Ovary (tissue), 7 donors: ENCODE measurements at regions not wholly inside any gene's neighbourhood (a gene's known extent, or its start where the extent isn't known, plus 50 kb on each side); places are given as distances from the start of the nearest gene placed in this dataset.

Experiments
- DNase-seq, 5 donors: peaks; one replicate each; pipeline ENCODE4 v3.0.0-alpha.2; 2019 to 2020
- H3K27ac ChIP-seq, 2 donors: fragments of 200-600 bp; one replicate each; pipeline versions ENCODE4 v1.5.1 to v1.8.0; 2019 to 2022
- H3K27me3 ChIP-seq: fragments of 200-600 bp; one replicate; pipeline ENCODE4 v1.8.0; 2022
- H3K36me3 ChIP-seq: fragments of 200-600 bp; sonication (generic); one replicate; pipeline ENCODE4 v1.5.1; 2019
- H3K4me1 ChIP-seq: one replicate; pipeline ENCODE4 v1.8.1; 2013; ENCODE audit warnings: mild to moderate bottlenecking, moderate library complexity; ENCODE audit not compliant: insufficient read depth
- H3K4me3 ChIP-seq: fragments of 200-600 bp; sonication (generic); one replicate; pipeline ENCODE4 v1.5.1; 2017
- H3K9me3 ChIP-seq, 2 donors: fragments of 200-600 bp in 1 of 2; sonication (generic) in 1 of 2; one replicate each; pipeline versions ENCODE4 v1.5.1 to v1.8.1; 2013 to 2019; ENCODE audit warnings: mild to moderate bottlenecking in 1 of 2, moderate library complexity in 1 of 2
- EP300 ChIP-seq: sonication (generic); formaldehyde crosslinking; IDR thresholded peaks from one replicate; pipeline ENCODE4 v1.6.1; 2017; ENCODE audit warnings: antibody characterized with exemption
- POLR2A ChIP-seq: fragments of 450-650 bp; IDR thresholded peaks from one replicate; pipeline ENCODE4 v1.6.1; 2017; ENCODE audit warnings: antibody characterized with exemption, mild to moderate bottlenecking, moderate library complexity
- WGBS, 3 donors: extraction: QIAGEN DNeasy Blood & Tissue Kit in 1 of 3; methylation state at CpG; one replicate each; pipeline versions ENCODE4 v1.1.5 to v1.1.7; 2013 to 2017; 5-methylcytosine and 5-hydroxymethylcytosine counted together
- intact Hi-C, 4 donors: fragments of 100-400 bp; cut with DNase I; formaldehyde crosslinking; loops; one replicate each; pipeline versions ENCODE4 v1.11.0 to v1.15.1; 2022 to 2023
- TF ChIP-seq, protein P1 (sequence below), 3 donors: fragments of 450-650 bp in 2 of 3; fragments of 200-600 bp in 1 of 3; IDR thresholded peaks; one replicate each; pipeline versions ENCODE4 v1.5.1 to v1.8.0; 2016 to 2022; ENCODE audit warnings: antibody characterized with exemption in 3 of 3, mild to moderate bottlenecking in 1 of 3
- donor health status: DM: no; HTN: no; CAD: no; lungs with moderate emphysema.
- donor health status: DM: no; HTN: no; CAD: no.
- donor health status: Bipolar disorder and iron deficiency.
- donor health status: DM: no; HTN: no; CAD: no.
- donor health status: DM: yes; HTN: yes; CAD: no.

DNA sequence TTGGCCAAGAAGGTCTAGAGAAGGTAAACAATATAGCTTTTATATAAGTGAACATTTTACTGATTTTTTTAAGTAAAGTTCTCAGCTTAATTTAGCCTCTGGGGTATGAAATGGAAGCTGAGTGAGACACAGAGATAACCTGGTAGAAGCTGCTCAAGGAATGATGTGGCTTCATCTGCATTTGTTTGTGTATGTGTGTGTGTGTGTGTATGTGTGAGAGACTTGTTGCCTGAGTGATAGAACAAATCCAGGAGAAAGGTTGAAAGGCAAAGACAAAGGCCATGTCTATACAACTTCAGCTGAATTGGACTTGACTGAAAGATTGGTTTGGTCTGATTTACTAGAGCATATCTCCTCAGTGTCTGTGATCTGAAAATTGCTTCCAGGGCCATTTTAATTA, 63.6 kb downstream of the PCDH7 start:
- no peaks in the 10 kb centered on the region for H3K36me3 ChIP-seq
- no peaks in the 10 kb centered on the region for H3K27me3 ChIP-seq
- no peaks in the 10 kb centered on the region for H3K9me3 ChIP-seq
- no peak for DNase-seq
- TF ChIP-seq EP300 (no peak), POLR2A (no peak)
- TF ChIP-seq, protein P1, sequence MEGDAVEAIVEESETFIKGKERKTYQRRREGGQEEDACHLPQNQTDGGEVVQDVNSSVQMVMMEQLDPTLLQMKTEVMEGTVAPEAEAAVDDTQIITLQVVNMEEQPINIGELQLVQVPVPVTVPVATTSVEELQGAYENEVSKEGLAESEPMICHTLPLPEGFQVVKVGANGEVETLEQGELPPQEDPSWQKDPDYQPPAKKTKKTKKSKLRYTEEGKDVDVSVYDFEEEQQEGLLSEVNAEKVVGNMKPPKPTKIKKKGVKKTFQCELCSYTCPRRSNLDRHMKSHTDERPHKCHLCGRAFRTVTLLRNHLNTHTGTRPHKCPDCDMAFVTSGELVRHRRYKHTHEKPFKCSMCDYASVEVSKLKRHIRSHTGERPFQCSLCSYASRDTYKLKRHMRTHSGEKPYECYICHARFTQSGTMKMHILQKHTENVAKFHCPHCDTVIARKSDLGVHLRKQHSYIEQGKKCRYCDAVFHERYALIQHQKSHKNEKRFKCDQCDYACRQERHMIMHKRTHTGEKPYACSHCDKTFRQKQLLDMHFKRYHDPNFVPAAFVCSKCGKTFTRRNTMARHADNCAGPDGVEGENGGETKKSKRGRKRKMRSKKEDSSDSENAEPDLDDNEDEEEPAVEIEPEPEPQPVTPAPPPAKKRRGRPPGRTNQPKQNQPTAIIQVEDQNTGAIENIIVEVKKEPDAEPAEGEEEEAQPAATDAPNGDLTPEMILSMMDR (IDR thresholded peaks at IDR 0.05), result no peak
- no peak overlapping the region for H3K4me3 ChIP-seq
- intact Hi-C loops, result no loop called here
- no peak overlapping the region for H3K27ac ChIP-seq
- peaks cover 4% of the 10 kb centered on the region for H3K4me1 ChIP-seq

DNA sequence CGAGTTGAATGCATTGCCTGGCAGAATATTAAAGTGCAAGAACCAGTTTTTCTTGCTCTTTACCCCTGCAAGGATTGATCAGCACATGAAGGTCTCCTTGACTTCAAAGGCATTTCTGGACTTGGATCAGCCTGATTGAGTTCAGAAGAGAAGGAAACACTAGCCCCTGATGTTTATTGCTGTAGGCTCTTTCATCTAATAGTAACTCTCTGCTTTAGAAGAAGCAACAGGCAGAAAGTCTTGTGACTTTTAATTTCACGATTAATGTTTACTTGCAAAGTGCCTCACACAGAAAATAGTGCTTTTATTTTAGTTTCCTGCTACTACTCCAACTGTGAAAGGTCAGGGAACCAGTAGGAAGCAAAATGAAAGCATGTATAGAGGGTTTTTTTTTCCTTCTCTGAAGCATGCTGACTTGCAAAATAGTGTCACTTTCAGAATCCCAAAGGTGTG, 69.1 kb downstream of the PCDH7 start:
- peaks cover 4% of the 10 kb centered on the region for H3K4me1 ChIP-seq
- intact Hi-C loops, result no loop called here
- no peak for DNase-seq
- H3K4me3 ChIP-seq, result no peak overlapping the region
- H3K27ac ChIP-seq, result no peak overlapping the region
- H3K27me3 ChIP-seq, result no peaks in the 10 kb centered on the region
- TF ChIP-seq EP300 (no peak), POLR2A (no peak)
- TF ChIP-seq, protein P1 (IDR thresholded peaks at IDR 0.05), result no peak
- H3K9me3 ChIP-seq, result no peaks in the 10 kb centered on the region
- WGBS, 3 donors, result 1 to 17% (median 3%) methylated on average over 2 of the region's 2 CpGs
- H3K36me3 ChIP-seq, result no peaks in the 10 kb centered on the region

DNA sequence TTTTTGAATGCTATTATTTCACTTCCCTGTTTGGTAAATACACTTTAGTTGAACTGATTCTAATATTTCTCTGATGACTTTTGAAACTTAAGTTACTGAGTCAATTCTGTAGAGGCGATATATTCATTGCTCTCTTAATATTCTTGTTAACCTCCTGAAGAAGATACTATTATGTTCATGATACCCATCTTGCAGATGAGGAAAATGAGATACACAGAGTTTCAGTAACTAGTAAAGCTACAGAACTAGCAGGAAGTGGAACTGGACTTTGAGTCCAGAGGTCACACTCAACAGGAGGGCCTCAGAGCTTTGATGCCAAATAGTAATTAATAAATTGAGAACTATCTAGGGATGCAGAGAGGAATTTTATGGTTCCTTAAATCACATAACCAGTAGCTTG, 70.0 kb downstream of the PCDH7 start:
- no peak for DNase-seq
- TF ChIP-seq POLR2A (no peak), EP300 (no peak)
- TF ChIP-seq, protein P1 (IDR thresholded peaks at IDR 0.05), result no peak
- Histone ChIP-seq H3K4me3 (no peak overlapping the region), H3K4me1 (peaks cover 4% of the 10 kb centered on the region), H3K27me3 (no peaks in the 10 kb centered on the region), H3K27ac (no peak overlapping the region), H3K9me3 (no peaks in the 10 kb centered on the region), H3K36me3 (no peaks in the 10 kb centered on the region)
- WGBS, 3 donors, result 79 to 98% (median 85%) methylated on average over 1 of the region's 1 CpG
- intact Hi-C loops, result no loop called here

DNA sequence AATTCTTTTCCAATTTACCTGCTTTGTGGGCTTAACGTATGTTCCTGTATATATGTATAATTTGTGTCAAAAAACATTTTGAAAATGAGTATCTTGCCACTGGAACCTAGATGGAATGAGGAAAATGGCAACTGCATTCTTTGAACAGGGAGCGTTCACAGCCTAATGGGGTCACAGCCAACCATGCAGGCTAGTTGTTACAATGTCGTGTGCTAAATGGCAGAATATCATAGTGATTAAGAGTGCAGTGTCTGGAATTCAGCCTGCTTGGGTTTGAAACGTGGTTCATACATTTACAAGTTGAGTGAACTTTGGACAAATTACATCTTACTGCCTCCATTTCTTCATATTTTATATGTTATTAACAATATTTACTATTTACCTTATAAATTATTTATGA, 70.8 kb downstream of the PCDH7 start:
- Histone ChIP-seq H3K9me3 (no peaks in the 10 kb centered on the region), H3K4me3 (no peak overlapping the region), H3K4me1 (peaks cover 4% of the 10 kb centered on the region), H3K27me3 (no peaks in the 10 kb centered on the region), H3K27ac (no peak overlapping the region), H3K36me3 (no peaks in the 10 kb centered on the region)
- 86 to 93% (median 90%) methylated on average over 4 of the region's 4 CpGs for WGBS, 3 donors
- intact Hi-C loops, result no loop called here
- TF ChIP-seq EP300 (no peak), POLR2A (no peak)
- TF ChIP-seq, protein P1 (IDR thresholded peaks at IDR 0.05), result no peak
- DNase-seq, result no peak

DNA sequence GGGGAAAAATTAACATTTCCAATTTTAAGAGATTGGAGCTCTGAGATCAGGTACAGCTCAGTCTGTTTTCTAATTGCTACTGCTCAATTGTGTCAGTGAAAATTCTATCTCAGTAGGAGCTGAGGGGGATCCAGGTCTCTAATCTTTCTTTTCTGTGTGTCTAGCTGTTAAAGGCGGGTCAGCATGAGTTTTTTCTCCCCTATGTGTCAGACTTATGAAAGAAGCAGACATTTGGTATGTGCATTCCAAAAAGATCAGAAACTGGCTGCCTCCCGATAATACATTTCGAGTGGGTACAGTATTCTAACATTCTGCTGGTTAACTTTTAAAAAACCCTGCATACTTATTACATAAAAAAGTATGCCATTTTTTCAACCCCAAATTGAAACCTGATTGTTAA, 72.4 kb downstream of the PCDH7 start:
- H3K27me3 ChIP-seq, result no peaks in the 10 kb centered on the region
- TF ChIP-seq EP300 (no peak), POLR2A (no peak)

More for the DNA sequence above, 72.4 kb downstream of the PCDH7 start:
- Histone ChIP-seq H3K9me3 (no peaks in the 10 kb centered on the region), H3K4me1 (no peaks in the 10 kb centered on the region), H3K27ac (no peak overlapping the region), H3K36me3 (no peaks in the 10 kb centered on the region), H3K4me3 (no peak overlapping the region)
- WGBS, 3 donors, result 79 to 88% (median 86%) methylated on average over 3 of the region's 3 CpGs
- DNase-seq, result no peak
- intact Hi-C loops, result no loop called here
